Thyroid gland (tissue), 4 donors: ENCODE measurements at regions not wholly inside any gene's neighbourhood (a gene's known extent, or its start where the extent isn't known, plus 50 kb on each side); places are given as distances from the start of the nearest gene placed in this dataset.

Experiments
- CTCF ChIP-seq, 6 experiments: fragments of 200-600 bp in 3 of 6; fragments of 450-650 bp in 3 of 6; sonication (generic) in 3 of 6; IDR thresholded peaks; one replicate each; pipeline ENCODE4 v1.5.1; 2016 to 2019; ENCODE audit warnings: antibody characterized with exemption in 6 of 6, mild to moderate bottlenecking in 2 of 6, inconsistent platforms in 1 of 6, moderate library complexity in 1 of 6
- POLR2A ChIP-seq, 2 donors: fragments of 450-650 bp; IDR thresholded peaks; one replicate each; pipeline ENCODE4 v1.6.1; 2017; ENCODE audit warnings: antibody characterized with exemption in 2 of 2, mild to moderate bottlenecking in 2 of 2, moderate library complexity in 1 of 2

GRCh38 chr6:28803337-28803709, 120.5 kb downstream of the TRIM27 start:
- no peak for TF ChIP-seq CTCF (IDR thresholded peaks at IDR 0.05)
- TF ChIP-seq POLR2A (IDR thresholded peaks at IDR 0.05) = no peak
